ENCODE measurements at regions not wholly inside any gene's neighbourhood (a gene's known extent, or its start where the extent isn't known, plus 50 kb on each side); places are given as distances from the start of the nearest gene placed in this dataset.

DNA sequence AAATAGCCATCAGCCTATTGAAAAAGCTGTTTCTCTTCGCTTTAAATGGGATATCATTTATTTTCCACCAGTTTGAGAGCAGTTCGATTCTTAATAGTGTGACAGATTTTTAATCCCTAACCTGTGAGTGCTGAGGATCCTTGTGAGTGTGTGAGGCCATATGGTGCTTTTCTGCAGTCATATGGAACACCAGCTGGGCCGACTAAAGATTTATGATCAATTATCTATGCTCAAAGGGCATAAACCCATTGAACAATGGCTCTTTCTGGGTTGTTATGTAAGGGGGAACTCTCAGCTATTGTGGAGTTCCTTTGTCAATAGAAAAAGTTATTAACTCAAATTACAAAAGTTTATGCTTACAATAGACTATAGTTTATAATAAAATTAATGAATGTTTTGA is 1003.6 kb downstream of the FAT4 start:
- no peaks in the 10 kb centered on the region for H3K9me3 ChIP-seq (ENCODE audit: control insufficient read depth in 4 of 4, low read length in 3 of 4)
- H3K4me1 ChIP-seq (ENCODE audit: control insufficient read depth in 4 of 4, insufficient read depth in 4 of 4, low read length in 3 of 4) = no peaks in the 10 kb centered on the region
- H3K9ac ChIP-seq (ENCODE audit: low read depth in 1 of 2, low read length in 2 of 2) = no peak overlapping the region
- no peak overlapping the region for H3K27ac ChIP-seq (ENCODE audit: low read depth in 1 of 2, low read length in 2 of 2)
- H3K27me3 ChIP-seq (ENCODE audit: control insufficient read depth in 4 of 4, insufficient read depth in 4 of 4, low read length in 3 of 4) = no peaks in the 10 kb centered on the region
- 57% methylated on average over 3 of the region's 3 CpGs for WGBS
- no peak for DNase-seq (ENCODE audit: low spot score)
- TF ChIP-seq FOXA2 (IDR thresholded peaks at IDR 0.05) (no peak), RXRA (IDR thresholded peaks at IDR 0.05) (no peak)
- H3K36me3 ChIP-seq (ENCODE audit: control insufficient read depth in 4 of 4, insufficient read depth in 3 of 4, low read depth in 1 of 4, low read length in 3 of 4) = no peaks in the 10 kb centered on the region
- H3K4me3 ChIP-seq (ENCODE audit: low read depth in 1 of 3, low read length in 3 of 3) = no peak overlapping the region

DNA sequence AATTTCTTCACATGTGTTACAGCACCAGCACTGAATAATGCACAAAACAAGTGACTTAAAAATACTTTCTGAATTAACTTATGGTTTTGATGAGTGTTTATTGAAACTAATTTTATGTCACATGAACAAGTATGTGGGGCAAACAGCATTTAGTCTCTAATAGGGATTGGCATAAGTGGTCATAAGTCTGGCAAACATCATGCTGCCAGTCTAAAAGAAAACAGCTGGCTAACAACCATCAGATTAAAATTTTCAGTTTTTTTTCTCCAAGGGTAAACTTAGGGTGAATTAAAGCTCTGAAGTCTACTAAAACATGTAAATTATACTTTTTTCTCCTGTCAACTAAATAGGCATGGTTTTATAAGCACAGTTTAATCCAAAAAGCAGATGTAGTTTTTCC is 1014.2 kb downstream of the FAT4 start:
- no peaks in the 10 kb centered on the region for H3K4me1 ChIP-seq (ENCODE audit: control insufficient read depth in 4 of 4, insufficient read depth in 4 of 4, low read length in 3 of 4)
- no peaks in the 10 kb centered on the region for H3K9me3 ChIP-seq (ENCODE audit: control insufficient read depth in 4 of 4, low read length in 3 of 4)
- TF ChIP-seq REST (IDR thresholded peaks at IDR 0.05) (no peak), HNF4G (IDR thresholded peaks at IDR 0.05) (no peak), SP1 (IDR thresholded peaks at IDR 0.05) (no peak), ATF3 (IDR thresholded peaks at IDR 0.05) (no peak), GABPA (IDR thresholded peaks at IDR 0.05 in 1 of 2, conservative IDR thresholded peaks at IDR 0.05 in 1 of 2) (no peak), JUND (IDR thresholded peaks at IDR 0.05) (no peak), RAD21 (IDR thresholded peaks at IDR 0.05) (no peak), EGR1 (IDR thresholded peaks at IDR 0.05; ENCODE audit: low read depth in 2 of 2) (no peak), NR2F2 (IDR thresholded peaks at IDR 0.05) (no peak), FOXA1 (IDR thresholded peaks at IDR 0.05) (no peak)
- TF ChIP-seq, protein P1, sequence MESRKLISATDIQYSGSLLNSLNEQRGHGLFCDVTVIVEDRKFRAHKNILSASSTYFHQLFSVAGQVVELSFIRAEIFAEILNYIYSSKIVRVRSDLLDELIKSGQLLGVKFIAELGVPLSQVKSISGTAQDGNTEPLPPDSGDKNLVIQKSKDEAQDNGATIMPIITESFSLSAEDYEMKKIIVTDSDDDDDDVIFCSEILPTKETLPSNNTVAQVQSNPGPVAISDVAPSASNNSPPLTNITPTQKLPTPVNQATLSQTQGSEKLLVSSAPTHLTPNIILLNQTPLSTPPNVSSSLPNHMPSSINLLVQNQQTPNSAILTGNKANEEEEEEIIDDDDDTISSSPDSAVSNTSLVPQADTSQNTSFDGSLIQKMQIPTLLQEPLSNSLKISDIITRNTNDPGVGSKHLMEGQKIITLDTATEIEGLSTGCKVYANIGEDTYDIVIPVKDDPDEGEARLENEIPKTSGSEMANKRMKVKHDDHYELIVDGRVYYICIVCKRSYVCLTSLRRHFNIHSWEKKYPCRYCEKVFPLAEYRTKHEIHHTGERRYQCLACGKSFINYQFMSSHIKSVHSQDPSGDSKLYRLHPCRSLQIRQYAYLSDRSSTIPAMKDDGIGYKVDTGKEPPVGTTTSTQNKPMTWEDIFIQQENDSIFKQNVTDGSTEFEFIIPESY (IDR thresholded peaks at IDR 0.05) = no peak
- no peaks in the 10 kb centered on the region for H3K36me3 ChIP-seq (ENCODE audit: control insufficient read depth in 4 of 4, insufficient read depth in 3 of 4, low read depth in 1 of 4, low read length in 3 of 4)
- H3K9ac ChIP-seq (ENCODE audit: low read depth in 1 of 2, low read length in 2 of 2) = no peak overlapping the region
- no peak for DNase-seq (ENCODE audit: low spot score)
- H3K27me3 ChIP-seq (ENCODE audit: control insufficient read depth in 4 of 4, insufficient read depth in 4 of 4, low read length in 3 of 4) = no peaks in the 10 kb centered on the region
- no peak overlapping the region for H3K27ac ChIP-seq (ENCODE audit: low read depth in 1 of 2, low read length in 2 of 2)
- no peak overlapping the region for H3K4me3 ChIP-seq (ENCODE audit: low read depth in 1 of 3, low read length in 3 of 3)

DNA sequence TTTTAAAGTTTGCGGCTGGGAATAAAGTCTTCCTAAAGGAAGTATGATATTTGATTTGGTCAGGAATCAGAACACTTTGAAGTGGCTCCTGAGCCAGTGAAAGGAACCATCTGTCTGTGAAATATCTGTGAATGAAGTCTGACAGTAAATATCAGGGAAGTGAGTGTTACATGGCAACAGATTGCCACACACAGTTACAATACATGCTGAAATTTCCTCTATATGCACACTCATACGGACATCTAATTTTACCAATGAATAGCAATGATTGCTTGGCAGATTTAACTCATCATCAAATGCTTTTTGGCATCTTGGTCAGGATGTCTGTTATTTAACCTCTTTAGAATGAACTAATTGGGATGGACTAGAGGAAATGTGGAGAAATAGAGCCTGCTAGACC is 1023.8 kb downstream of the FAT4 start:
- no peaks in the 10 kb centered on the region for H3K9me3 ChIP-seq (ENCODE audit: control insufficient read depth in 4 of 4, low read length in 3 of 4)
- H3K9ac ChIP-seq (ENCODE audit: low read depth in 1 of 2, low read length in 2 of 2) = no peak overlapping the region
- H3K27ac ChIP-seq (ENCODE audit: low read depth in 1 of 2, low read length in 2 of 2) = no peak overlapping the region
- H3K27me3 ChIP-seq (ENCODE audit: control insufficient read depth in 4 of 4, insufficient read depth in 4 of 4, low read length in 3 of 4) = peaks cover 0 to 4% (median 0%) of the 10 kb centered on the region in 4 donors
- H3K4me1 ChIP-seq (ENCODE audit: control insufficient read depth in 4 of 4, insufficient read depth in 4 of 4, low read length in 3 of 4) = no peaks in the 10 kb centered on the region
- no peak for DNase-seq (ENCODE audit: low spot score)
- 59% methylated on average over 2 of the region's 2 CpGs for WGBS
- H3K36me3 ChIP-seq (ENCODE audit: control insufficient read depth in 4 of 4, insufficient read depth in 3 of 4, low read depth in 1 of 4, low read length in 3 of 4) = no peaks in the 10 kb centered on the region
- no peak overlapping the region for H3K4me3 ChIP-seq (ENCODE audit: low read depth in 1 of 3, low read length in 3 of 3)
- no peak for TF ChIP-seq HNF4G (IDR thresholded peaks at IDR 0.05)
- no peak for TF ChIP-seq TAF1 (conservative IDR thresholded peaks at IDR 0.05)
- TF ChIP-seq, protein P2, sequence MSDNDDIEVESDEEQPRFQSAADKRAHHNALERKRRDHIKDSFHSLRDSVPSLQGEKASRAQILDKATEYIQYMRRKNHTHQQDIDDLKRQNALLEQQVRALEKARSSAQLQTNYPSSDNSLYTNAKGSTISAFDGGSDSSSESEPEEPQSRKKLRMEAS (IDR thresholded peaks at IDR 0.05) = no peak
- no peak for TF ChIP-seq ATF3 (IDR thresholded peaks at IDR 0.05)
- no peak for TF ChIP-seq FOXA1 (IDR thresholded peaks at IDR 0.05)
- TF ChIP-seq EGR1 (IDR thresholded peaks at IDR 0.05; ENCODE audit: low read depth in 2 of 2) = no peak
- TF ChIP-seq YY1 (IDR thresholded peaks at IDR 0.05) = no peak
- TF ChIP-seq NR2F2 (IDR thresholded peaks at IDR 0.05) = no peak
- no peak for TF ChIP-seq RXRA (IDR thresholded peaks at IDR 0.05)
- no peak for TF ChIP-seq RAD21 (IDR thresholded peaks at IDR 0.05)
- TF ChIP-seq FOXA2 (IDR thresholded peaks at IDR 0.05) = no peak
- TF ChIP-seq HNF4A (conservative IDR thresholded peaks at IDR 0.05) = no peak
- TF ChIP-seq CTCF (IDR thresholded peaks at IDR 0.05; ENCODE audit: low read depth, low read length, missing input control) = no peak
- TF ChIP-seq SP1 (IDR thresholded peaks at IDR 0.05) = no peak
- no peak for TF ChIP-seq GABPA (IDR thresholded peaks at IDR 0.05 in 1 of 2, conservative IDR thresholded peaks at IDR 0.05 in 1 of 2)
- TF ChIP-seq, protein P1 (IDR thresholded peaks at IDR 0.05) = no peak
